IMR-90 (cell line): ENCODE measurements at regions not wholly inside any gene's neighbourhood (a gene's known extent, or its start where the extent isn't known, plus 50 kb on each side); places are given as distances from the start of the nearest gene placed in this dataset.

Experiments used
- ATAC-seq: fragments of 200-7000 bp; cut with Tn5 transposase; 2 replicates; pipeline ENCODE4 v1.9.1; 2020; ENCODE audit warnings: low read depth, mild to moderate bottlenecking, moderate library complexity
- BruUV-seq: library from RNA; stranded (reverse); fragments of 400-500 nt; replicated peaks from 2 replicates; lab custom pipeline; 2021; lab: Mats Ljungman, UMichigan
- CTCF ChIA-PET: fragments of 300-600 bp; formaldehyde crosslinking; extraction: SDS; loops from one replicate; lab custom pipeline; 2021; ENCODE audit warnings: antibody characterized with exemption; lab: Yijun Ruan, JAX
- POLR2A ChIA-PET: fragments of 300-600 bp; sonication (Branson Sonifier 250); formaldehyde crosslinking; loops from one replicate; lab custom pipeline; 2022; ENCODE audit warnings: antibody characterized with exemption; ENCODE audit not compliant: unreplicated experiment; lab: Charles Lee
- DNase-seq: peaks from one replicate; pipeline ENCODE4 v3.0.0; 2013
- H2AFZ ChIP-seq: replicated peaks from 2 replicates; pipeline ENCODE3; 2013; ENCODE audit warnings: low read length, mild to moderate bottlenecking; ENCODE audit not compliant: poor library complexity
- H2AK5ac ChIP-seq: 2 replicates; pipeline ENCODE4 v1.6.1; 2013; ENCODE audit warnings: low read depth, low read length, inconsistent platforms
- H2AK9ac ChIP-seq: replicated peaks from 2 replicates; pipeline ENCODE3; 2013; ENCODE audit warnings: mild to moderate bottlenecking, low read depth, low read length, moderate library complexity; ENCODE audit not compliant: poor library complexity
- H2BK120ac ChIP-seq: 2 replicates; pipeline ENCODE4 v1.6.1; 2013; ENCODE audit warnings: low read depth, low read length, inconsistent platforms
- H2BK15ac ChIP-seq: 3 replicates; pipeline ENCODE4 v1.6.1; 2013; ENCODE audit warnings: low read depth, low read length, inconsistent platforms
- H2BK20ac ChIP-seq: 2 replicates; pipeline ENCODE4 v1.6.1; 2013; ENCODE audit warnings: low read depth, mild to moderate bottlenecking, inconsistent platforms, low read length, moderate library complexity
- H2BK5ac ChIP-seq: 2 replicates; pipeline ENCODE4 v1.6.1; 2013; ENCODE audit warnings: mild to moderate bottlenecking, low read depth, low read length, inconsistent platforms; ENCODE audit not compliant: poor library complexity, severe bottlenecking
- H3K14ac ChIP-seq: replicated peaks from 2 replicates; pipeline ENCODE4 v1.6.1; 2013; ENCODE audit warnings: low read depth, low read length, inconsistent platforms
- H3K18ac ChIP-seq: 2 replicates; pipeline ENCODE4 v1.6.1; 2013; ENCODE audit warnings: low read depth, low read length, control low read depth
- H3K23ac ChIP-seq: 2 replicates; pipeline ENCODE4 v1.6.1; 2013; ENCODE audit warnings: low read depth, low read length, inconsistent platforms
- H3K27ac ChIP-seq: 2 replicates; pipeline ENCODE4 v1.5.1; 2013; ENCODE audit warnings: mild to moderate bottlenecking, control low read depth, low read length; ENCODE audit not compliant: insufficient read depth
- H3K27me3 ChIP-seq: 2 replicates; pipeline ENCODE4 v1.6.1; 2013; ENCODE audit warnings: low read length; ENCODE audit not compliant: control insufficient read depth, insufficient read depth
- H3K36me3 ChIP-seq: 2 replicates; pipeline ENCODE4 v1.6.1; 2013; ENCODE audit warnings: low read length, mixed read lengths; ENCODE audit not compliant: control insufficient read depth, insufficient read depth
- H3K4ac ChIP-seq: 2 replicates; pipeline ENCODE4 v1.6.1; 2013; ENCODE audit warnings: low read depth, low read length, inconsistent platforms
- H3K4me1 ChIP-seq: 2 replicates; pipeline ENCODE4 v1.6.1; 2013; ENCODE audit warnings: low read length, mixed read lengths; ENCODE audit not compliant: control insufficient read depth, insufficient read depth
- H3K4me2 ChIP-seq: 2 replicates; pipeline ENCODE4 v1.6.1; 2013; ENCODE audit warnings: low read depth, mild to moderate bottlenecking, control low read depth, low read length, moderate library complexity
- H3K4me3 ChIP-seq: 2 replicates; pipeline ENCODE4 v1.5.1; 2013; ENCODE audit warnings: low read depth, mild to moderate bottlenecking, control low read depth, low read length, moderate library complexity; ENCODE audit not compliant: insufficient read depth
- H3K56ac ChIP-seq: 2 replicates; pipeline ENCODE4 v1.6.1; 2013; ENCODE audit warnings: low read length, inconsistent platforms; ENCODE audit not compliant: insufficient read depth; ENCODE audit errors: extremely low read depth
- H3K79me1 ChIP-seq, 2 experiments: 2 replicates each; pipeline ENCODE4 v1.6.1; 2013; ENCODE audit warnings: low read length in 2 of 2, inconsistent platforms in 1 of 2, low read depth in 1 of 2
- H3K9ac ChIP-seq: 2 replicates; pipeline ENCODE4 v1.6.1; 2013; ENCODE audit warnings: low read depth, low read length, control low read depth
- H3K9me1 ChIP-seq: 2 replicates; pipeline ENCODE4 v1.6.1; 2013; ENCODE audit warnings: low read length, inconsistent platforms; ENCODE audit not compliant: insufficient read depth
- H3K9me3 ChIP-seq: 2 replicates; pipeline ENCODE4 v1.6.1; 2013; ENCODE audit warnings: low read length; ENCODE audit not compliant: control insufficient read depth, insufficient read depth
- H4K20me1 ChIP-seq: 2 replicates; pipeline ENCODE4 v1.6.1; 2013; ENCODE audit warnings: low read length, inconsistent platforms; ENCODE audit not compliant: insufficient read depth
- H4K5ac ChIP-seq: 2 replicates; pipeline ENCODE4 v1.6.1; 2013; ENCODE audit warnings: mild to moderate bottlenecking, low read depth, low read length, control low read depth
- H4K8ac ChIP-seq, 2 experiments: 2 replicates each; pipeline ENCODE4 v1.6.1; 2013; ENCODE audit warnings: low read depth in 2 of 2, low read length in 2 of 2, control low read depth in 1 of 2, inconsistent platforms in 1 of 2
- H4K91ac ChIP-seq: 2 replicates; pipeline ENCODE4 v1.6.1; 2013; ENCODE audit warnings: low read depth, low read length, inconsistent platforms; ENCODE audit not compliant: insufficient read depth
- BHLHE40 ChIP-seq: fragments of 150-350 bp; IDR thresholded peaks from 2 replicates; pipeline ENCODE4 v1.6.1; 2016; ENCODE audit warnings: mild to moderate bottlenecking, low read depth, low read length
- CEBPB ChIP-seq: IDR thresholded peaks from 2 replicates; pipeline ENCODE4 v1.6.1; 2012; ENCODE audit warnings: low read depth, low read length, improper control_type of control experiment
- CHD1 ChIP-seq: IDR thresholded peaks from 2 replicates; pipeline ENCODE4 v1.6.1; 2012; ENCODE audit warnings: low read depth, low read length, improper control_type of control experiment
- CTCF ChIP-seq: conservative IDR thresholded peaks from 2 replicates; pipeline ENCODE4 v1.5.1; 2012; ENCODE audit warnings: mild to moderate bottlenecking, low read depth, low read length, improper control_type of control experiment
- ELK1 ChIP-seq: fragments of 150-350 bp; IDR thresholded peaks from 2 replicates; pipeline ENCODE4 v1.6.1; 2016; ENCODE audit warnings: low read depth, mild to moderate bottlenecking, low read length, moderate library complexity, borderline replicate concordance
- FOS ChIP-seq: fragments of 150-350 bp; IDR thresholded peaks from 2 replicates; pipeline ENCODE4 v1.6.1; 2016; ENCODE audit warnings: low read depth, low read length
- MAFK ChIP-seq: IDR thresholded peaks from 2 replicates; pipeline ENCODE4 v1.6.1; 2012; ENCODE audit warnings: low read depth, low read length, improper control_type of control experiment
- MAZ ChIP-seq: IDR thresholded peaks from 2 replicates; pipeline ENCODE4 v1.6.1; 2012; ENCODE audit warnings: low read depth, mild to moderate bottlenecking, low read length, improper control_type of control experiment, moderate library complexity, borderline replicate concordance
- MXI1 ChIP-seq: IDR thresholded peaks from 2 replicates; pipeline ENCODE4 v1.6.1; 2012; ENCODE audit warnings: low read depth, mild to moderate bottlenecking, low read length, moderate library complexity, borderline replicate concordance
- NFE2L2 ChIP-seq: fragments of 150-350 bp; IDR thresholded peaks from 2 replicates; pipeline ENCODE4 v1.6.1; 2016; ENCODE audit warnings: low read depth, mild to moderate bottlenecking, low read length
- POLR2A ChIP-seq: IDR thresholded peaks from 2 replicates; pipeline ENCODE4 v1.6.1; 2012; ENCODE audit warnings: mild to moderate bottlenecking, low read depth, low read length
- RAD21 ChIP-seq: IDR thresholded peaks from 2 replicates; pipeline ENCODE4 v1.6.1; 2012; ENCODE audit warnings: low read length, improper control_type of control experiment
- RCOR1 ChIP-seq: IDR thresholded peaks from 2 replicates; pipeline ENCODE4 v1.6.1; 2012; ENCODE audit warnings: mild to moderate bottlenecking, low read length, improper control_type of control experiment; ENCODE audit not compliant: insufficient replicate concordance
- RFX5 ChIP-seq: IDR thresholded peaks from 2 replicates; pipeline ENCODE4 v1.8.0; 2012; ENCODE audit warnings: low read depth, mild to moderate bottlenecking, low read length, moderate library complexity
- SMC3 ChIP-seq: fragments of 150-350 bp; IDR thresholded peaks from 2 replicates; pipeline ENCODE4 v1.6.1; 2016; ENCODE audit warnings: low read depth, mild to moderate bottlenecking, antibody characterized with exemption, low read length, moderate library complexity
- USF2 ChIP-seq: fragments of 150-350 bp; IDR thresholded peaks from 2 replicates; pipeline ENCODE4 v1.6.1; 2017; ENCODE audit warnings: mild to moderate bottlenecking, antibody characterized with exemption, low read length, low read depth
- WGBS, 2 experiments: methylation state at CpG; one replicate each; pipeline versions ENCODE4 v1.1.5 to v1.1.7; 2013; ENCODE audit warnings: missing lambda C conversion rate in 2 of 2; ENCODE audit not compliant: insufficient read length in 1 of 2; ENCODE audit errors: extremely low coverage in 2 of 2; 5-methylcytosine and 5-hydroxymethylcytosine counted together
- dilution Hi-C: fragments of 300-500 bp; cut with HindIII; formaldehyde crosslinking; loops from one replicate; pipeline ENCODE4 v1.14.3; 2018; ENCODE audit warnings: low sequenced_read_pairs; ENCODE audit not compliant: unreplicated experiment
- in situ Hi-C: fragments of 300-500 bp; cut with MboI; formaldehyde crosslinking; loops from 3 replicates; pipeline ENCODE4 v1.14.3; 2019; ENCODE audit warnings: low sequenced_read_pairs, inconsistent platforms, mixed read lengths
- intact Hi-C: fragments of 100-400 bp; cut with micrococcal nuclease; formaldehyde crosslinking; loops from 2 replicates; pipeline ENCODE4 v1.10.0; 2022

GRCh38 chr16:35181422-35182030, 1722.1 kb downstream of the TP53TG3F start:
- no TSS peak for BruUV-seq
- POLR2A ChIA-PET = no interaction called here
- Histone ChIP-seq H3K23ac (no peak overlapping the region), H2BK15ac (no peak overlapping the region), H2AK5ac (no peak overlapping the region), H4K91ac (no peak overlapping the region), H3K27me3 (no peaks in the 10 kb centered on the region), H3K79me1 (no peaks in the 10 kb centered on the region), H3K36me3 (no peaks in the 10 kb centered on the region), H2AFZ (no peak overlapping the region), H3K27ac (no peak overlapping the region), H3K4me2 (no peak overlapping the region), H4K8ac (no peak overlapping the region), H3K9me1 (no peaks in the 10 kb centered on the region), H3K9ac (no peak overlapping the region), H4K5ac (no peak overlapping the region), H2BK120ac (no peak overlapping the region), H3K4ac (no peak overlapping the region), H3K9me3 (peaks cover 33% of the 10 kb centered on the region), H2BK5ac (no peak overlapping the region), H3K4me1 (no peaks in the 10 kb centered on the region), H3K14ac (no peak overlapping the region), H2BK20ac (no peak overlapping the region), H2AK9ac (no peak overlapping the region), H4K20me1 (no peaks in the 10 kb centered on the region), H3K18ac (no peak overlapping the region), H3K4me3 (no peak overlapping the region), H3K56ac (no peak overlapping the region)
- WGBS, 2 experiments = 60% methylated on average over 1 of the region's 6 CpGs; no CpG with 5 or more reads in 1 of the 2 experiments
- TF ChIP-seq RAD21 (no peak), CHD1 (no peak), MAFK (no peak), CEBPB (no peak), CTCF (no peak), SMC3 (no peak), ELK1 (no peak), NFE2L2 (no peak), MAZ (no peak), RFX5 (no peak), POLR2A (no peak), BHLHE40 (no peak), MXI1 (no peak), RCOR1 (no peak), FOS (no peak), USF2 (no peak)
- in situ Hi-C loops (no loop called here), intact Hi-C loops (no loop called here), dilution Hi-C loops (no loop called here)
- ATAC-seq = no peak
- DNase-seq = no peak
- CTCF ChIA-PET = no interaction called here
